ENCODE measurements at regions not wholly inside any gene's neighbourhood (a gene's known extent, or its start where the extent isn't known, plus 50 kb on each side); places are given as distances from the start of the nearest gene placed in this dataset.
"Not testable (repeated sequence)": the region's sequence is repeated elsewhere in the genome, so short reads cannot be mapped to it uniquely, and the experiment has no call there.

- Histone ChIP-seq H3K27ac (peak overlapping the region in 1 of 4 donors; percentile 11), H3K4me1 (peaks cover 0 to 16% (median 9%) of the 10 kb centered on the region in 4 donors)
Measured at GRCh38 chr10:46106410-46107255, 60.6 kb upstream of the MSMB start.

GRCh38 chr10:46108158-46108499 is 62.1 kb upstream of the MSMB start:
- H3K9me3 ChIP-seq; H3K4me3 ChIP-seq; DNase-seq (ENCODE audit: low spot score in 2 of 2); H3K27me3 ChIP-seq; H3K27ac ChIP-seq; H3K36me3 ChIP-seq: not testable (repeated sequence)
- H3K4me1 ChIP-seq = peaks cover 0 to 16% (median 9%) of the 10 kb centered on the region in 4 donors
- 75 to 93% methylated on average over 4 to 5 of the region's 5 CpGs for WGBS, 2 donors

More at GRCh38 chr10:46106410-46107255, 60.6 kb upstream of the MSMB start:
- WGBS, 2 donors = 4% methylated on average over 30 to 39 of the region's 55 CpGs
- DNase-seq (ENCODE audit: low spot score in 2 of 2) = peak in 1 of 2 donors; percentile 33
- no peaks in the 10 kb centered on the region for H3K36me3 ChIP-seq
- H3K4me3 ChIP-seq = peak overlapping the region; percentile 27 to 76 (median 60)
- H3K9me3 ChIP-seq = no peaks in the 10 kb centered on the region
- no peaks in the 10 kb centered on the region for H3K27me3 ChIP-seq
- TF ChIP-seq CTCF (IDR thresholded peaks at IDR 0.05) (peak in 2 of 5 experiments; percentile 31 to 38), POLR2A (IDR thresholded peaks at IDR 0.05) (no peak), EP300 (IDR thresholded peaks at IDR 0.05) (no peak)

GRCh38 chr10:46154271-46154670 is 108.2 kb upstream of the MSMB start:
- not testable (repeated sequence) for H3K9me3 ChIP-seq; H3K4me1 ChIP-seq; H3K36me3 ChIP-seq; DNase-seq (ENCODE audit: low spot score in 2 of 2); H3K27me3 ChIP-seq; H3K27ac ChIP-seq; H3K4me3 ChIP-seq
- 100% methylated on average over 1 of the region's 1 CpG; no CpG with 5 or more reads in 1 of the 2 donors for WGBS, 2 donors

- H3K27me3 ChIP-seq; DNase-seq (ENCODE audit: low spot score in 2 of 2); H3K36me3 ChIP-seq; H3K4me1 ChIP-seq; H3K9me3 ChIP-seq; H3K27ac ChIP-seq; H3K4me3 ChIP-seq: not testable (repeated sequence)
- WGBS, 2 donors = 96 to 100% methylated on average over 2 of the region's 2 CpGs
Measured at GRCh38 chr10:46154683-46155082, 108.6 kb upstream of the MSMB start.

GRCh38 chr10:46156866-46157265 is 110.8 kb upstream of the MSMB start:
- not testable (repeated sequence) for H3K27ac ChIP-seq; H3K36me3 ChIP-seq; H3K4me1 ChIP-seq; DNase-seq (ENCODE audit: low spot score in 2 of 2); H3K9me3 ChIP-seq; H3K4me3 ChIP-seq; H3K27me3 ChIP-seq

- Histone ChIP-seq H3K9me3 (peaks cover 0 to 18% (median 2%) of the 10 kb centered on the region in 4 donors), H3K27me3 (no peaks in the 10 kb centered on the region), H3K4me1 (no peaks in the 10 kb centered on the region), H3K27ac (no peak overlapping the region), H3K36me3 (no peaks in the 10 kb centered on the region), H3K4me3 (no peak overlapping the region)
- TF ChIP-seq CTCF (IDR thresholded peaks at IDR 0.05) (no peak), POLR2A (IDR thresholded peaks at IDR 0.05) (no peak), EP300 (IDR thresholded peaks at IDR 0.05) (no peak)
- no peak for DNase-seq (ENCODE audit: low spot score in 2 of 2)
Measured at GRCh38 chr10:46169736-46170135, 117.1 kb upstream of the ANTXRL start.

- Histone ChIP-seq H3K9me3 (peaks cover 0 to 18% (median 2%) of the 10 kb centered on the region in 4 donors), H3K27ac (no peak overlapping the region), H3K36me3 (no peaks in the 10 kb centered on the region), H3K4me3 (no peak overlapping the region), H3K27me3 (no peaks in the 10 kb centered on the region), H3K4me1 (no peaks in the 10 kb centered on the region)
- DNase-seq (ENCODE audit: low spot score in 2 of 2) = no peak
- TF ChIP-seq POLR2A (IDR thresholded peaks at IDR 0.05) (no peak), EP300 (IDR thresholded peaks at IDR 0.05) (no peak), CTCF (IDR thresholded peaks at IDR 0.05) (no peak)
- WGBS, 2 donors = 93 to 94% methylated on average over 1 of the region's 1 CpG
Measured at GRCh38 chr10:46170789-46171188, 116.0 kb upstream of the ANTXRL start.

All from tibial nerve (tissue), 4 donors.